ENCODE measurements at regions not wholly inside any gene's neighbourhood (a gene's known extent, or its start where the extent isn't known, plus 50 kb on each side); places are given as distances from the start of the nearest gene placed in this dataset.

- BruUV-seq (replicated peaks), result no TSS peak
- CTCF ChIA-PET, result interaction anchor here (0.6 to 0.7 kb wide), 2 partner anchors 118 to 302 kb away, joined by 3 to 9 read pairs; no protein-coding TSS in a partner anchor
- Histone ChIP-seq H3K36me3 (ENCODE audit: control insufficient read depth, insufficient read depth, low read length) (no peaks in the 10 kb centered on the region), H3K4me3 (ENCODE audit: low read depth in 2 of 2, low read length in 2 of 2) (no peak overlapping the region), H3K27me3 (ENCODE audit: control insufficient read depth, insufficient read depth, low read length) (no peaks in the 10 kb centered on the region), H3K4me1 (ENCODE audit: control insufficient read depth, insufficient read depth, low read length) (no peaks in the 10 kb centered on the region), H3K9me3 (ENCODE audit: control insufficient read depth, insufficient read depth, low read depth, low read length) (no peaks in the 10 kb centered on the region), H3K27ac (ENCODE audit: low read length) (no peak overlapping the region)
- in situ Hi-C loops (cut with HindIII; ENCODE audit: low pct_unique_long_range_greater_than_20kb, low sequenced_read_pairs), result no loop called here
- ATAC-seq (no peak), DNase-seq (ENCODE audit: low read depth, low spot score) (no peak)
- TF ChIP-seq POLR2AphosphoS5 (IDR thresholded peaks at IDR 0.05; ENCODE audit: low read depth, low read length), result no peak
- intact Hi-C loops (cut with micrococcal nuclease; ENCODE audit: unreplicated experiment), result no loop called here
- POLR2A ChIA-PET, result no interaction called here
Observed at GRCh38 chr3:72307438-72308115, 522.6 kb upstream of the PROK2 start.

- H3K27ac ChIP-seq (ENCODE audit: low read length), result no peak overlapping the region
- ChIA-PET POLR2A (no interaction called here), CTCF (interaction anchor here (0.6 kb wide), 1 partner anchor 301 kb away, joined by 3 read pairs; no protein-coding TSS in a partner anchor)
- in situ Hi-C loops (cut with HindIII; ENCODE audit: low pct_unique_long_range_greater_than_20kb, low sequenced_read_pairs) (no loop called here), intact Hi-C loops (cut with micrococcal nuclease; ENCODE audit: unreplicated experiment) (no loop called here)
- DNase-seq (ENCODE audit: low read depth, low spot score), result no peak
- no peak for TF ChIP-seq CTCF (IDR thresholded peaks at IDR 0.05)
- TF ChIP-seq REST (IDR thresholded peaks at IDR 0.05; ENCODE audit: insufficient read depth in 1 of 2, low read depth in 2 of 2, low read length in 1 of 2), result no peak
- TF ChIP-seq SIN3A (IDR thresholded peaks at IDR 0.05; ENCODE audit: borderline replicate concordance, insufficient read depth, low read depth, low read length), result no peak
- no peak for TF ChIP-seq TCF7L2 (IDR thresholded peaks at IDR 0.05; ENCODE audit: low read depth, low read length)
- TF ChIP-seq POLR2AphosphoS5 (IDR thresholded peaks at IDR 0.05; ENCODE audit: low read depth, low read length), result no peak
- H3K4me1 ChIP-seq (ENCODE audit: control insufficient read depth, insufficient read depth, low read length), result no peaks in the 10 kb centered on the region
- H3K36me3 ChIP-seq (ENCODE audit: control insufficient read depth, insufficient read depth, low read length), result no peaks in the 10 kb centered on the region
- BruUV-seq (replicated peaks), result no TSS peak
- no peaks in the 10 kb centered on the region for H3K27me3 ChIP-seq (ENCODE audit: control insufficient read depth, insufficient read depth, low read length)
- no peak for ATAC-seq
- no peak overlapping the region for H3K4me3 ChIP-seq (ENCODE audit: low read depth in 2 of 2, low read length in 2 of 2)
- H3K9me3 ChIP-seq (ENCODE audit: control insufficient read depth, insufficient read depth, low read depth, low read length), result no peaks in the 10 kb centered on the region
Observed at GRCh38 chr3:72306800-72307341, 521.9 kb upstream of the PROK2 start.

- no peak for TF ChIP-seq TCF7L2 (IDR thresholded peaks at IDR 0.05; ENCODE audit: low read depth, low read length)
- no peak for TF ChIP-seq POLR2AphosphoS5 (IDR thresholded peaks at IDR 0.05; ENCODE audit: low read depth, low read length)
- TF ChIP-seq CTCF (IDR thresholded peaks at IDR 0.05), result no peak
- no peak for TF ChIP-seq REST (IDR thresholded peaks at IDR 0.05; ENCODE audit: insufficient read depth in 1 of 2, low read depth in 2 of 2, low read length in 1 of 2)
- TF ChIP-seq SIN3A (IDR thresholded peaks at IDR 0.05; ENCODE audit: borderline replicate concordance, insufficient read depth, low read depth, low read length), result no peak
- no TSS peak for BruUV-seq (replicated peaks)
- ATAC-seq (no peak), DNase-seq (ENCODE audit: low read depth, low spot score) (no peak)
- Histone ChIP-seq H3K27ac (ENCODE audit: low read length) (no peak overlapping the region), H3K36me3 (ENCODE audit: control insufficient read depth, insufficient read depth, low read length) (no peaks in the 10 kb centered on the region), H3K9me3 (ENCODE audit: control insufficient read depth, insufficient read depth, low read depth, low read length) (no peaks in the 10 kb centered on the region), H3K27me3 (ENCODE audit: control insufficient read depth, insufficient read depth, low read length) (no peaks in the 10 kb centered on the region; the same call in 1 of the 2 replicates), H3K4me1 (ENCODE audit: control insufficient read depth, insufficient read depth, low read length) (no peaks in the 10 kb centered on the region), H3K4me3 (ENCODE audit: low read depth in 2 of 2, low read length in 2 of 2) (no peak overlapping the region)
- in situ Hi-C loops (cut with HindIII; ENCODE audit: low pct_unique_long_range_greater_than_20kb, low sequenced_read_pairs), result no loop called here
- CTCF ChIA-PET, result no interaction called here
- intact Hi-C loops (cut with micrococcal nuclease; ENCODE audit: unreplicated experiment), result no loop called here
- POLR2A ChIA-PET, result no interaction called here
Observed at GRCh38 chr3:72303926-72304325, 519.0 kb upstream of the PROK2 start.
